Testis (tissue), 2 donors: ENCODE measurements at regions not wholly inside any gene's neighbourhood (a gene's known extent, or its start where the extent isn't known, plus 50 kb on each side); places are given as distances from the start of the nearest gene placed in this dataset.

Experiments
- CTCF ChIP-seq, 3 experiments: fragments of 450-650 bp in 2 of 3; fragments of 200-600 bp in 1 of 3; sonication (generic) in 1 of 3; IDR thresholded peaks; one replicate each; pipeline ENCODE4 v1.5.1; 2016 to 2019; ENCODE audit warnings: antibody characterized with exemption in 3 of 3, mild to moderate bottlenecking in 2 of 3, moderate library complexity in 1 of 3
- POLR2A ChIP-seq: fragments of 450-650 bp; IDR thresholded peaks from one replicate; pipeline ENCODE4 v1.6.1; 2017; ENCODE audit warnings: antibody characterized with exemption, mild to moderate bottlenecking, moderate library complexity

DNA sequence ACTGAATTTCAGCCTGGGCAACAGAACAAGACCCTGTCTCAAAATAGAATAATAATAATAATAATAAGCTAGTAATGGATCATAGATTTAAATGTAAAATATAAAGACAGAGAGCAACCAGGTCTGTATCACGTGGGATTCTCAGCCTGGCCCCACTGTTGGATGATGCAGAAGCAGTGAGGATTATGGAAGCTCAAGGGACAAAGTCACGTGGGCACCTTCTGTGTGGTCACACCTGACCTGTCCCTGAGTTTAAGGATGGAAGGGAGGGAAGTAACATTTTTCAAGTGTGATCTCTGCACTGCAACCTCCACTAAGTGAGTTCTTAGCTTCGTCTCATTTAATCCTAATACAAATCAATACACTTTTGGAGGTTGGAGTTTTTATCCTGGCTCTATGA lies 212.5 kb upstream of the IER5L start:
- TF ChIP-seq CTCF (IDR thresholded peaks at IDR 0.05): no peak
- TF ChIP-seq POLR2A: no peak
